Gastrocnemius medialis (tissue), 4 donors: ENCODE measurements at regions not wholly inside any gene's neighbourhood (a gene's known extent, or its start where the extent isn't known, plus 50 kb on each side); places are given as distances from the start of the nearest gene placed in this dataset.

Experiments used
- ATAC-seq, 2 donors: fragments of 150-250 bp; one replicate each; pipeline ENCODE4 v1.9.1; 2016
- DNase-seq, 2 donors: peaks; one replicate each; pipeline ENCODE4 v3.0.0-alpha.2; 2019
- H3K27ac ChIP-seq, 4 donors: fragments of 200-600 bp; sonication (generic); 1 replicate in 1 of 4; 2 replicates in 3 of 4; pipeline ENCODE4 v1.5.1; 2016 to 2018; ENCODE audit warnings: mild to moderate bottlenecking in 2 of 4, moderate library complexity in 1 of 4
- H3K27me3 ChIP-seq, 3 donors: fragments of 200-600 bp; sonication (generic) in 2 of 3; 1 replicate in 1 of 3; 2 replicates in 2 of 3; pipeline versions ENCODE4 v1.5.1 to v1.6.0; 2016 to 2019; ENCODE audit warnings: mild to moderate bottlenecking in 1 of 3, moderate library complexity in 1 of 3
- H3K36me3 ChIP-seq, 2 donors: fragments of 200-600 bp; sonication (generic) in 1 of 2; one replicate each; pipeline ENCODE4 v1.5.1; 2017 to 2018
- H3K4me1 ChIP-seq, 2 donors: fragments of 200-600 bp; sonication (generic) in 1 of 2; one replicate each; pipeline ENCODE4 v1.5.1; 2016 to 2017; ENCODE audit warnings: mild to moderate bottlenecking in 2 of 2
- H3K4me3 ChIP-seq, 4 donors: fragments of 200-600 bp; sonication (generic) in 3 of 4; 1 replicate in 1 of 4; 2 replicates in 3 of 4; pipeline ENCODE4 v1.5.1; 2016 to 2019; ENCODE audit warnings: mild to moderate bottlenecking in 2 of 4
- H3K9me3 ChIP-seq, 3 donors: fragments of 200-600 bp; sonication (generic) in 2 of 3; 1 replicate in 1 of 3; 2 replicates in 2 of 3; pipeline ENCODE4 v1.5.1; 2016 to 2019
- POLR2A ChIP-seq, 2 donors: fragments of 450-650 bp; IDR thresholded peaks; one replicate each; pipeline ENCODE4 v1.6.1; 2017; ENCODE audit warnings: antibody characterized with exemption in 2 of 2, mild to moderate bottlenecking in 2 of 2, moderate library complexity in 2 of 2
- in situ Hi-C, 4 donors: fragments of 200-750 bp; cut with MboI; loops; one replicate each; pipeline versions ENCODE4 v1.15.0 to v1.8.0; 2017; ENCODE audit warnings: low sequenced_read_pairs in 4 of 4
- intact Hi-C: fragments of 100-400 bp; cut with DNase I; formaldehyde crosslinking; loops from one replicate; pipeline ENCODE4 v1.15.1; 2023; ENCODE audit warnings: low total_unique reads
- TF ChIP-seq, protein P1 (sequence below), 5 experiments: fragments of 450-650 bp in 3 of 5; fragments of 200-600 bp in 2 of 5; sonication (generic) in 2 of 5; IDR thresholded peaks in 4 of 5; conservative IDR thresholded peaks in 1 of 5; 1 replicate in 4 of 5; 2 replicates in 1 of 5; pipeline ENCODE4 v1.5.1; 2016 to 2019; ENCODE audit warnings: antibody characterized with exemption in 5 of 5, mild to moderate bottlenecking in 3 of 5, moderate library complexity in 3 of 5

DNA sequence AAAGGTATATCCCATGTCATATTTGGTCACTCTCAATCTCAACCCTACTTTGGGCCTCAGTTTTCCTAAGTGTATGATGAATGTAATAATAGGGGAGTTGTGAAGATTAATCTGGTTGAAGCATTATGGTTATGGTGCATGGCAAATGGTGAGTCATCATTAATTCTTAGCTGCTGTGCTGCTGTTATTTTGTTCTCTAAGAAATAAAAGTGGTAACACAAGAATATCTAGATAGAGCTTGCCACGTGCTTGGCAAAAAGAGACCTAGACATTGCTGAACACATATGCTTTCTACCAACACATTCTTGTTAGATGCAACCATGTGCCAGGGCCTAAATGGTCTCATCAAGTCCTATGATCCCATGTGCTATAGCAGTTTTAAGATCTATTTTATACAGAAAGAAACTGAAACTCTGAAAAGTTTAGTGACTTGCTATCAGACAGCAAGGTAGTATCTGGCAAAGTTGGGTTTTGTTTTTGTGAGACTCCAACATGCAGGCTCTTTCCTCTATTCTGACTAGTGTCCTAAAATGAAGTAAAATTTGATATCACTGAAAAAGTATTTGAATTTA, 699.9 kb upstream of the MEF2C start:
- DNase-seq (no peak), ATAC-seq (no peak)
- no peaks in the 10 kb centered on the region for H3K9me3 ChIP-seq
- in situ Hi-C loops (no loop called here), intact Hi-C loops (no loop called here)
- H3K27ac ChIP-seq = no peak overlapping the region
- no peak for TF ChIP-seq POLR2A (IDR thresholded peaks at IDR 0.05)
- TF ChIP-seq, protein P1, sequence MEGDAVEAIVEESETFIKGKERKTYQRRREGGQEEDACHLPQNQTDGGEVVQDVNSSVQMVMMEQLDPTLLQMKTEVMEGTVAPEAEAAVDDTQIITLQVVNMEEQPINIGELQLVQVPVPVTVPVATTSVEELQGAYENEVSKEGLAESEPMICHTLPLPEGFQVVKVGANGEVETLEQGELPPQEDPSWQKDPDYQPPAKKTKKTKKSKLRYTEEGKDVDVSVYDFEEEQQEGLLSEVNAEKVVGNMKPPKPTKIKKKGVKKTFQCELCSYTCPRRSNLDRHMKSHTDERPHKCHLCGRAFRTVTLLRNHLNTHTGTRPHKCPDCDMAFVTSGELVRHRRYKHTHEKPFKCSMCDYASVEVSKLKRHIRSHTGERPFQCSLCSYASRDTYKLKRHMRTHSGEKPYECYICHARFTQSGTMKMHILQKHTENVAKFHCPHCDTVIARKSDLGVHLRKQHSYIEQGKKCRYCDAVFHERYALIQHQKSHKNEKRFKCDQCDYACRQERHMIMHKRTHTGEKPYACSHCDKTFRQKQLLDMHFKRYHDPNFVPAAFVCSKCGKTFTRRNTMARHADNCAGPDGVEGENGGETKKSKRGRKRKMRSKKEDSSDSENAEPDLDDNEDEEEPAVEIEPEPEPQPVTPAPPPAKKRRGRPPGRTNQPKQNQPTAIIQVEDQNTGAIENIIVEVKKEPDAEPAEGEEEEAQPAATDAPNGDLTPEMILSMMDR (IDR thresholded peaks at IDR 0.05 in 4 of 5, conservative IDR thresholded peaks at IDR 0.05 in 1 of 5) = no peak
- no peaks in the 10 kb centered on the region for H3K27me3 ChIP-seq
- H3K4me1 ChIP-seq = peaks cover 12 to 17% of the 10 kb centered on the region in 2 donors
- H3K36me3 ChIP-seq = no peaks in the 10 kb centered on the region
- H3K4me3 ChIP-seq = no peak overlapping the region

DNA sequence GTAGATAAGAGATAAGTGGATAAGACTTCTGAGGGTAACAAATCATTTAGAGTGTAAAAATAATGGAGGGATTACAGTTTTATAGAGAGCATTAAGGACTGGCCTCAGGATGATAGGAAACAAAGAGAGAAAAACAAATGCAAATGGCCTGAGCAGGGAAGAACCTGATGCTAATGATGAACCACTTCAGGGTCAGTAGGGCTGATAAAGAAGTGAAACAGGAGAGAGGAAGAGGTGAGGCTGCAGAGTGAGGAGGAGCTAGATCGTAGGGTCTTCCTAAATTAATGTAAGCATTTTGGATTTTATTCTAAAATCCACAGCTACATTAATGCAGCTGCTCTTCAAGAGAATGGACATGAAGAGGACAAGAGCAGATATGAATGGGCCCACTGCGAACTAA, 698.0 kb upstream of the MEF2C start:
- Histone ChIP-seq H3K36me3 (no peaks in the 10 kb centered on the region), H3K9me3 (no peaks in the 10 kb centered on the region), H3K4me1 (peaks cover 12 to 17% of the 10 kb centered on the region in 2 donors), H3K27me3 (no peaks in the 10 kb centered on the region), H3K27ac (no peak overlapping the region), H3K4me3 (no peak overlapping the region)
- intact Hi-C loops (no loop called here), in situ Hi-C loops (no loop called here)
- ATAC-seq = no peak
- TF ChIP-seq, protein P1 (IDR thresholded peaks at IDR 0.05 in 4 of 5, conservative IDR thresholded peaks at IDR 0.05 in 1 of 5) = no peak
- TF ChIP-seq POLR2A (IDR thresholded peaks at IDR 0.05) = no peak
- no peak for DNase-seq

DNA sequence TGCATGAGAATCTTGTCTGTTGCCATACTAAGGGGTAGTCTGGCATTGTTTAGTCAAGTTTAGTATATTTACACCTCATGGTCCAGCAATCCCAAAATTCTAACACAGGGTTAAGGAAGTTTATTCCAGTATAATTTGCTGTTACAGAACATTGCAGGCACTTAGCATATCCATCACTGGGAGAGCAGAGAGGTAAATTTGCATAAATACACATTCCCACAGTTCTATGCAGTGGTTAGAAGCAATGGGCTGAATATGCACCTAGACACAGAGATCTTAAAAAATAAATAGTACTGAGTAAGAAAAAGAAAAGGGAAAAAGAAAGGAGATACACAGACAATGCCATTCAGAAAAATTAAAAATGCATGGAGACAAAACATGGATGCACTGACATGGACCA, 692.3 kb upstream of the MEF2C start:
- H3K27me3 ChIP-seq = no peaks in the 10 kb centered on the region
- intact Hi-C loops (no loop called here), in situ Hi-C loops (no loop called here)
- no peak overlapping the region for H3K4me3 ChIP-seq
- H3K36me3 ChIP-seq = no peaks in the 10 kb centered on the region
- ATAC-seq = no peak
- peaks cover 0 to 4% of the 10 kb centered on the region in 2 donors for H3K4me1 ChIP-seq
- no peak overlapping the region for H3K27ac ChIP-seq
- TF ChIP-seq POLR2A (IDR thresholded peaks at IDR 0.05) = no peak
- TF ChIP-seq, protein P1 (IDR thresholded peaks at IDR 0.05 in 4 of 5, conservative IDR thresholded peaks at IDR 0.05 in 1 of 5) = no peak
- DNase-seq = no peak
- H3K9me3 ChIP-seq = no peaks in the 10 kb centered on the region

DNA sequence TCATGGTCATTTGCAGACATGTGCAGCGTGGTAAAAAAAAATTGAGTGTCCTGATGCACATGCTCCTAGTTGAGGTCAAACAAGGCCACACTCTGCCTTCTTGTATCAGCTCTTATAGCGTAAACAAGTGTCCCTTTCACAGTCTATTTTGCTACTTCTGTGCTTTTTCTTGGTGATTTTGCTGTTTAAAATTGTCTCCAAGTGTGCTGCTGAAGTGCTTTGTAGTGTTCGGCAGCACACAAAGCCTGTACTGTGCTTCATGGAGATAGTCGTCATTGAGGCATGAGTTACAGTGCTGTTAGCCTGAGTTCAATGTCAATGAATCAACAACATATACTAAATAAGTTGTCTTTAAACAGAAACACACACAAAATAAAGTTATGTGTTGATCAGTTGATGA, 690.4 kb upstream of the MEF2C start:
- TF ChIP-seq, protein P1 (IDR thresholded peaks at IDR 0.05 in 4 of 5, conservative IDR thresholded peaks at IDR 0.05 in 1 of 5) = no peak
- no peak for TF ChIP-seq POLR2A (IDR thresholded peaks at IDR 0.05)
- in situ Hi-C loops (no loop called here), intact Hi-C loops (no loop called here)
- Histone ChIP-seq H3K4me3 (no peak overlapping the region), H3K4me1 (peaks cover 0 to 4% of the 10 kb centered on the region in 2 donors), H3K27me3 (no peaks in the 10 kb centered on the region), H3K27ac (no peak overlapping the region), H3K36me3 (no peaks in the 10 kb centered on the region), H3K9me3 (no peaks in the 10 kb centered on the region)
- ATAC-seq (no peak), DNase-seq (no peak)

DNA sequence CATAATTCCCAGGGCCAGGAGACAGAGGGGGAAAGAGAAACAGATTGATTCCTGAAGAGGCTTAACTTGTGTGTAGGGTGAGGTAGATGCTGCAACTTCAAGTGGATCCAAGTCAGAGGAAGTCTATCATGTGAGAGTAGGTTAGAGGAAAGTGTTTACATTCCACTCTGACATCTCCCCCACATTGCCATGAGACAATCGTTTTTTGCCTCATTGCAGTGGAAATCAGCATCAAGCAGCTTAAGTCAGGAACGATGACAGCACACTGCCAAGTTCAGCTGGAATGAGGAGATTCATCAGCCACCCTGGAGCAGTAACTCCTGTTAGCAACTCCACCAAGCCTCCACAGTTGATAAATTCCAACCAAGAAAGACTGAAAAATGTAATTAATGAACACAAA, 689.7 kb upstream of the MEF2C start:
- Histone ChIP-seq H3K9me3 (no peaks in the 10 kb centered on the region), H3K27me3 (no peaks in the 10 kb centered on the region), H3K36me3 (no peaks in the 10 kb centered on the region), H3K4me1 (peaks cover 0 to 4% of the 10 kb centered on the region in 2 donors), H3K27ac (no peak overlapping the region), H3K4me3 (no peak overlapping the region)
- TF ChIP-seq, protein P1 (IDR thresholded peaks at IDR 0.05 in 4 of 5, conservative IDR thresholded peaks at IDR 0.05 in 1 of 5) = no peak
- no peak for TF ChIP-seq POLR2A (IDR thresholded peaks at IDR 0.05)
- intact Hi-C loops = no loop called here
- in situ Hi-C loops = no loop called here
- no peak for DNase-seq
- no peak for ATAC-seq
